Cerebellar nuclear complex (tissue), 1 donor: ENCODE measurements at regions not wholly inside any gene's neighbourhood (a gene's known extent, or its start where the extent isn't known, plus 50 kb on each side); places are given as distances from the start of the nearest gene placed in this dataset.

Experiments used
- DNase-seq, 2 experiments: peaks; one replicate each; lab custom pipeline; 2025; lab: John Stamatoyannopoulos, UW

DNA sequence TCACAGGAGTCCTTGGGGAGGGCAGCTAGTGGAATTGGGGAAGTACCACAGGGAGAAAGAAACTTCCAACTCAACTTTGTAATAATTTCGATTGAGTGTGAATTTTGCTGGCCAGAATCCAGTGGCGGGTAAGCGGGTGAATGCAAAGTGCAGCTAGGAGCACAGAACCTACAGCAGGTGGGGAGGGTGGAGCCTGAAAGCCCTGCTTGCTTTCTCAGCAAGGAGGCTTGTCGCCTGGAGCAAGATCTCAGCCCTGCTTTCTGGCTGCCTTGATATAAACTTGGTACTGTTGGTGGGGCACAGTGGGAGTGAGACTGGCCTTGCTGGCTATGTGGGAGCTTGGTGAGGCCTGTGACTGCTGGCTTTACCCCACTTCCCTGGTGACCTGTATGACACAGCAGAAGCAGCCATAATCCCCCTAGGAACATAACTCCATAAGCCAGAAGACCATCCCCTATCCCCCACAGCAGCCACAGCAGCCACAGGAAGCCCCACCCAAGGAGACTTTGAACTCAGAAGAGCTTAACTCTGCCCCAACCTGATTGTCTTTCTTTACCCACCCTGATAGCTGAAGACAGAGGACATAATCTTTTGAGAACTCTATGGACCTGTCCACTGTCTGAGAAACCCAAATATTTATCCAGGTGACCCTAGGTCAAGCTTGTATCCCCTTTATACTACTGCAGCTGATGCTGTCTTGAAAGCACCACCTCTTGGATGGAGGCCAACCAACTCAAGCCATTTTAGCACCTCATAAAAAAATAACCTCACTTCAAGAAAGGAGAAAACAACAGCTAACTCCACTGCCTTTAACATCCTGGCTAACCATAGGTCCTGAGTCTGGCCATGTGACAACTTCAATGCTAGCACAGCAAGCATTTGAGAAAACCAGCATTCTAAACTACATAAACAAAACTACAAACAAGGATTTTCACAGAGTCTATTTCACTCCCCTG is 87.2 kb upstream of the PDE5A start:
- DNase-seq, result no peak

DNA sequence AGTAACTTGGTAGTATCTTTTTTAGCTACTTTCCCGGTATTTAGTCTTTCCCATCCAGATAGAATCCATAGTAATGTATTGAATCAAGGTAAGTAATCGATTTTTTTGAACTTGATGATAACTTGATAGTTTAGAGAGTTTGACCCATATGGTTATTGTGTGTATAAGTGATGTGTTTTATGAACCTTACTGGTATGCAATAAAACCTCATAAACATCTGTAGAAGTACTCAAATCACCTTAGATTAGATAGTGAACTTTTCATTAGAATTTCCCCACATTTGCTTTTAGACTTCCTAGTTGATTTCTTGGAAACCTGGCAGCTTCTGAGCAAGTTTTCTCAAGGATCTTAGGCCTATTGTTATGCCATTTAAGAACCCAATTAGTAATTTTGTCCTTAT is 80.8 kb upstream of the PDE5A start:
- DNase-seq, result no peak

DNA sequence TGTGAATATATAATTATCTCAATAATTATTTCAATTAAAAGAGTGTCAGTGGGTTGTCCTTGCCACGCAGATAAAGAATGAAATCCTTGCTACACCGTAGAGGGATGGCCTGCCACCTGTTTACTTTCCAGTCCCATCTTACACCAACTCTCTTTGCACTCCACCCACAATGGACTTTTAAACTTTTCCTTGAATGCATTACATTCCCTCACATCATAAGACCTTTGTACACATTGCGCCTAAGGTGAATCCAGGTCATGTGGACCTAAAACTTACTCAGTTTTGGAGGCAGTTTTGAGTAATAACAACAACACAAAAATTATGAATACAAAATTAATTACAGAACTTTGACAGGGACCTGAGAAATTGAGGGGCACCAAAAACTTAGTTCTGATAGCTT is 78.7 kb upstream of the PDE5A start:
- DNase-seq, result no peak

DNA sequence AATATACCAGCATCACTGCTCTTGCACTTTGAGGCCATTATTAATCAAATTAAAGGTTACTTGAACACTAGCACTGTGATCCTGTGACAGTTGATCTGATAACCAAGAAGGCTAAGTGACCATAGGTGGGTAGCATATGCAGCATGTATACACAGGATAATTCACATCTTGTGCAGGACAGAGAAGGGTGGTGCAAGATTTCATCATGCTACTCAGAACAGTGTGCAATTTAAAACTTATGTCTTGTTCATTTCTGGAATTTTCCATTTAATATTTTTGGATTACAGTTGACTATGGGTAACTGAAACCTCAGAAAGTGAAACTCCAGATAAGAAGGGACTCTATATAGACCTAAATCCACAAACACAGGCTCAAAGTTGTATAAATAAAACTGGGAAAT is 78.2 kb upstream of the PDE5A start:
- no peak for DNase-seq

DNA sequence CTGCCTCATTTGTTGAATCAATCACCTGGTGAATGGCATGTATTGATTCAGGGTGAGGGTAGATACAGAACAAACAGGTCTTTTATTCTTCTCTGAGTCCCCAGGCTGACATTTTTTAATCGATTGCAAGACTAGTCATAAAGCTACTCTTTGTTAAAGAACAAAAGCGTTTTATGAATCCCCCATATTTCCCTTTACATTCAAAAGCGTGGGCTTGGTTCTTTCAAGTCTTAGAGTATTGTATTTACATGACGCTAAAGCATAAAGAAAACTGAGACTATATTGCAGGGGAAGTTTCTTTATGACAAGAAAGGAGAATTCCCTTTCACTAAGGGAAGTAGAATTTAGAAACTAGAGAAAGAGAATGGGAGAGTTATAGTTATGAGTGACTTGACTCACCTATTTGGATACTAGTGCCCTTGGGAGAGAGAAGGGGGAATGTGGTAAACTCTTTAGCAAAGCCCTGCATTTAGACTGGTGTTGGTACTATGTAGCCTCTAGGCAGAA is 69.3 kb upstream of the PDE5A start:
- DNase-seq, result no peak

DNA sequence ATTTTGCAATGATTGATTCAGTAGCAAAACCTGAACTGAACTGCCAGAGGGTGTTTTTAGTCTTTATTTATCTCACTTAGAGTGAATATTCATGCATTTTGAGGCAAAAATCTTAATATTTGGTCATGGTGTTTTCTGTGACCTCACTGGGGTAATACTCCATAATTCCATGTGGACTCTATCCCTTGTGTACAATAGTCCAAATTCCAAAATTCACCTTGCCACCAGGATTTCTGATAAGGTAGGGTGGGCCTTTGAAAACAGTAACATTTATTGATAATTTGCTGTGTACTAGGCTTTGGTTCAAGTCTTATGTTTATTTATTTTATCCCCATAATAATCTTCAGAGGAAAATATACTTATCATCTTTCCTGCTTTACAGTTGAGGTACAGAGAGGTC is 68.4 kb upstream of the PDE5A start:
- no peak for DNase-seq

DNA sequence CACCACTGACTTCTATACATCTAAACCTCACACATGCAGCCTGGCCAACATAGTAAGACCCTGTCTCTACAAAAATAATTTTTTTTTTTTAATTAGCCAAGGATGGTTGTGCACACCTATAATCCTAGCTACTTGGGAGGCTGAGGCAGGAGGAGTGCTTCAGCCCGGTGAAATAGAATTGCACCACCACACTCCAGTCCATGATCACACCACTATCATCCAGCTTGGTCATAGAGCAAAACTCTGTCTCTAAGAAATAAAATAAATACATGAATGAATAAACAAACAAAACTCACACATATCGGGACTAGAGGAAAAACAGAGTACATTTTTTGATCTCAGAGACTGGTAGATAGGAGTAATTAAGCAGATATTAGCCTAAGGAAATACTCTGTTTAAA is 66.6 kb upstream of the PDE5A start:
- no peak for DNase-seq

DNA sequence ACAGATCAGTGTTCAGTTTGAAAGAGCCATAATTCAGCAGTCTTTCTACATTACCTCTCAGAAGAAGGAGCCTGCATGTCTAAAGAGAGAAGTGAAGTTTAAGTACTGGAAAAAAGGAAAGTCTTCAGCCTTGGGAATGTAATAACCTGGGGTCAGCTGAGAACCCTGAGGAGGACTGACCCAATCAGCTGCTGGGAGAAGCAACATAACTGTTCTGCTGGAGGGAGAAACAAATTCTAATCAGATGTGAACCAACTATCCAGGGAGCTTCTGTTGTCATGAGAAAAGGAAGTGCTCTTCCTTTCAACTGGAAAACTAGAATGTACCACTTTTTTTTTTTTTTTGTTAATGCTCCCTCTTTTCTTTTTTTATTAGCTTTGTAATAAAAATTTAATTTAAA is 64.5 kb upstream of the PDE5A start:
- no peak for DNase-seq

DNA sequence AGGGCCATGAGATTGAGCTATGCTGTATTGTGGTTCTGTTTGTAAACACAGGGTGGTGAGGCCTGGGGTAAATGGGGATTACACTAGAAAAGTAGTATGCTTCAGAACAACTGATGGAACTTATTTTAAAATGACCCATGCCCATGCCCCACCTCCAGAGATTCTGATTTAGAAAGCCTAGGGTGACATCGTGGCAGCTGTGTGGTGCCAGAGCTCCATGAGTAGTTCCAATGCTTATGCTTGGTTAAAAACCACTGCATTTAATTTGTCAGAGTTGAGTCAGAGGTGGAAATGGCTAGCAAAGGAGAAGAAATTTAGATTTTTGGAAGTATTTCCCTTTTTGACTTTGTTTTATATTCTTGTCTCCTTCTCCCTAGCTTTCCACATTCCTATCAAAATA is 63.4 kb upstream of the PDE5A start:
- DNase-seq, result no peak

DNA sequence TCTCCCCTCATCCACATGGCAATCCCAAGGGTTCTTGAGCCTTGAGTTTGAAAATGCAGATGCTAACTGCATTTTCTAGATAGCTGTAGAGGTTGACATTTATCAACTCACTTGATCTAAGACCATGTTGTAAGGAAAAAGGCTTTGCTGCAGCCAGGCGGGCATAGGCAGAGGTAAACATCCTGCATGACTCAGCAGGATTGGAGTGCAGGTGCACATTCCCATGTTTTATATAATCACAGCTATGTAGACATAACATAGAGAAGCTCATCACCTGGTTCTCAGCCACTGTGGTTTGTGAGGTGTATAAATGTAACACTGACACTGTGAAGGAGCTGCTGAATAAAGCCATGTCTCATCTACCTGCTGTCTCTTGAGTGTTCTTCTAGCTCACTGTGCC is 62.3 kb upstream of the PDE5A start:
- no peak for DNase-seq

DNA sequence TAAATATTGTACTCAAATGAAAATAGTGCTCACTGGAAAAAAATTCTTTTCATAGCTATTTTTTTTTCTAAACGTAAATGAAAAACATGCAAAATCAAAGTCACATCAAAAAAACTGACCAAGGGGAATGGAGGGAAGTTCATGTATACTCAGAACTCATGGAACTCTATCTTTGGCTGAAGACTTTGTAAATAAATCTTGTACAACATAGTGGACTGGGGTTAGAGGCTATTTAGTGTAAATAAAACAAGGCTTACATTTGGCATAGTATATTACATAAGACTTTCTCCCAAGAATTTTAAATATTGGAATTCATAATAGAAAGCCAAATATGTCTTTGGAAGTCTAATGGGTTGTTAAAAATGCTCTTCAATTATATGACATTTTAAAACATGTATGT is 59.8 kb upstream of the PDE5A start:
- no peak for DNase-seq

DNA sequence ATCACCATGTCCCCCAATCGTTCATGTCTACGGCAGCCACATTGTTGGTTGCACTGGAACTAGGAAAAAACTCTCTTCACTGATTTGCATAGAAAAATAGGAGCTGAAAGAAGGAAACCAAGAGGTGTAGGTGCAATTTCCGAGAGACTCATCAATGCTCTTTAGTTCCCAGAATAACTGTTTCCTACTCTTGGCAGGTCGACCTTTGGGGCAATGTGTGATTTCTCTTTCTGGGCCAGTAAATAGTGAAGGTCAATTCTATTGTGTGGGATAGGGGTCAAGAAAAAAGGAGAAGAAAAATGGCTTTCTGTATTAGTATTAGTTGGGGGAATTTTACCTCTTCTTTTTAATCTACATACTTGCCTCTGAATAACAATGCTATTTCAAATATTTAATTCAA is 55.9 kb upstream of the PDE5A start:
- no peak for DNase-seq

DNA sequence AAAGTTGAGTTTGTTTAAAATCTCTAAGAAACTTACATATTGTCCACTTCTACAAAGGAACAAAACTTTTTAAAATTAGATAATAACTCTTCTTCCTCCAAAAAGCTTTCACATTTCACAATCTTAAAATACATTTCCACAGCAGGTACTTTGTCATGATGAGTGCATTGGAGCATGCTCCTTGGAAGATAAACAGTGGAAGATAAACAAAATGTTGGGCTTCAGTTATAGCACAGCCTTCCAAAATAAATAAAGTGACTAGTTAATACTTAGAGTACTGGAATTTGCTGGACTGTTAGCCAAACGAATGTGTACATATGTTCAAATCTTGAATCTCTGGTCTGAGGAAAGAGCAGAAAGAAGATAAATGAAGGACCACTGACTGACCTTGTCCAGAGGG is 54.9 kb upstream of the PDE5A start:
- no peak for DNase-seq

DNA sequence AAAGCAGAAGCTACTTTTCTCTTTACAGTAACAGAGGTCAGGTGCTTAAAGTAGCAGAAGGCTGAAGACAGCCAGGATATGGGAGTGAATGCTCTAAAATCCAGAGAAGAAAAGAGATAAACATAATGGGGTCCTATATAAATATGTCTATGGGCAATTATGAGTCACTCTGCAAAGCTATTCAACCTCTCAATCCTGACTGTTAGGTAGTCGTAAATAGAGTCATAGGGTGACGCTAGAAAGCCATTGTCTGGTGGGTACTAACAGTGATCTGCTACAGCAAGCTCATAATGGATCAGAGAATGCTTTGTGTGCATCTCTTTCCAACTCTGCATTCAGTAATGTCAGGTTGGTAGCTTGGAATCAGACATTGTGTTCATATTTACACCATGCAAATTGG is 53.5 kb upstream of the PDE5A start:
- no peak for DNase-seq

DNA sequence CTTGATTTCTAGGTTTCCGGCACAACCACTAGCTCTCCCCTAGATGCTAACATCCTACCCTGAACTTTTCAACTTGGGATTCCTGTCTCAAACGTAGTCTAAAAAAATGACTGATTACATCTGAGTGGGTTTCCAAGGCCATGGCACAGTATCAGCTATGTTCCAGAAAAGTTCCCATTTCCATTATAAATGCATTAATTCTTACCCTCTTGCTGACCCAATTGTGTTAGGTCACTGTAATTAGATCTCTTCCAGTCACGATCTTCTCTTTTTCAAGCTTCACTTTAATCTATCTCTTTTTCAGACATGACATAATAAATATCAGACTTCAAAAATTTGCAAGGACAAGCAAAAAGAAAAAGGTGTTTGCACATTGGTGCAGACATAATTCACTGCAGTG is 50.6 kb upstream of the PDE5A start:
- no peak for DNase-seq

DNA sequence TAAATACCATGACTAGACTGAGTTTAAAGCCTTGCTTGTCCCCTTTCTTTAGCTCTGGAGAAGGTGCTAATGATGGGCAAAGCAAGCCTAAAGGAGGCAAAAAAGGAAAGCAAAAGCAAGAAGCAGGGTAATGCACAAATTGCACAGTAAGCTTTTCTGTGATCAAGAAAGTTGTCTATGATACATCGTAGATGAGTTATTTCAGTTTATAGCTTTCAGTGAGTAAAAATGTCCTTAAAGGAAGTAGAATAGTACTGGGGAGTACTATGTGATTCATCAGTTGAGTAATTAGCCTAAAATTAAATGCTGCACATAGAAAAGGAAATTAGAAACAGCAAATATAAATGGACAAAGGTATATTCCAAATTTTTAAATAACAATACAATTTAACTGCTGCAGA is 50.2 kb upstream of the PDE5A start:
- no peak for DNase-seq
